Kidney epithelial cell (primary cell): ENCODE measurements at regions not wholly inside any gene's neighbourhood (a gene's known extent, or its start where the extent isn't known, plus 50 kb on each side); places are given as distances from the start of the nearest gene placed in this dataset.

Source experiments
- DNase-seq: peaks from one replicate; pipeline ENCODE4 v3.0.0-alpha.2; 2010; ENCODE audit warnings: low read depth
- H3K27me3 ChIP-seq: 2 replicates; pipeline ENCODE4 v1.6.0; 2011; ENCODE audit warnings: low read length; ENCODE audit not compliant: control insufficient read depth, insufficient read depth
- H3K36me3 ChIP-seq: 2 replicates; pipeline ENCODE4 v1.5.1; 2011; ENCODE audit warnings: low read length; ENCODE audit not compliant: control insufficient read depth, insufficient read depth
- H3K4me3 ChIP-seq: 2 replicates; pipeline ENCODE4 v1.5.1; 2011; ENCODE audit warnings: low read depth, mild to moderate bottlenecking, control low read depth, low read length
- TF ChIP-seq, protein P1 (sequence below): IDR thresholded peaks from 2 replicates; pipeline ENCODE4 v1.5.1; 2011; ENCODE audit warnings: mild to moderate bottlenecking, moderate library complexity, low read length, control low read depth, inconsistent platforms; ENCODE audit not compliant: insufficient read depth, poor library complexity, severe bottlenecking

- no peak overlapping the region for H3K4me3 ChIP-seq
- H3K36me3 ChIP-seq: no peaks in the 10 kb centered on the region
- DNase-seq: no peak
- TF ChIP-seq, protein P1, sequence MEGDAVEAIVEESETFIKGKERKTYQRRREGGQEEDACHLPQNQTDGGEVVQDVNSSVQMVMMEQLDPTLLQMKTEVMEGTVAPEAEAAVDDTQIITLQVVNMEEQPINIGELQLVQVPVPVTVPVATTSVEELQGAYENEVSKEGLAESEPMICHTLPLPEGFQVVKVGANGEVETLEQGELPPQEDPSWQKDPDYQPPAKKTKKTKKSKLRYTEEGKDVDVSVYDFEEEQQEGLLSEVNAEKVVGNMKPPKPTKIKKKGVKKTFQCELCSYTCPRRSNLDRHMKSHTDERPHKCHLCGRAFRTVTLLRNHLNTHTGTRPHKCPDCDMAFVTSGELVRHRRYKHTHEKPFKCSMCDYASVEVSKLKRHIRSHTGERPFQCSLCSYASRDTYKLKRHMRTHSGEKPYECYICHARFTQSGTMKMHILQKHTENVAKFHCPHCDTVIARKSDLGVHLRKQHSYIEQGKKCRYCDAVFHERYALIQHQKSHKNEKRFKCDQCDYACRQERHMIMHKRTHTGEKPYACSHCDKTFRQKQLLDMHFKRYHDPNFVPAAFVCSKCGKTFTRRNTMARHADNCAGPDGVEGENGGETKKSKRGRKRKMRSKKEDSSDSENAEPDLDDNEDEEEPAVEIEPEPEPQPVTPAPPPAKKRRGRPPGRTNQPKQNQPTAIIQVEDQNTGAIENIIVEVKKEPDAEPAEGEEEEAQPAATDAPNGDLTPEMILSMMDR: no peak
- H3K27me3 ChIP-seq: no peaks in the 10 kb centered on the region
Observed at GRCh38 chr2:129188451-129188850, 791.0 kb upstream of the RAB6C start.

DNA sequence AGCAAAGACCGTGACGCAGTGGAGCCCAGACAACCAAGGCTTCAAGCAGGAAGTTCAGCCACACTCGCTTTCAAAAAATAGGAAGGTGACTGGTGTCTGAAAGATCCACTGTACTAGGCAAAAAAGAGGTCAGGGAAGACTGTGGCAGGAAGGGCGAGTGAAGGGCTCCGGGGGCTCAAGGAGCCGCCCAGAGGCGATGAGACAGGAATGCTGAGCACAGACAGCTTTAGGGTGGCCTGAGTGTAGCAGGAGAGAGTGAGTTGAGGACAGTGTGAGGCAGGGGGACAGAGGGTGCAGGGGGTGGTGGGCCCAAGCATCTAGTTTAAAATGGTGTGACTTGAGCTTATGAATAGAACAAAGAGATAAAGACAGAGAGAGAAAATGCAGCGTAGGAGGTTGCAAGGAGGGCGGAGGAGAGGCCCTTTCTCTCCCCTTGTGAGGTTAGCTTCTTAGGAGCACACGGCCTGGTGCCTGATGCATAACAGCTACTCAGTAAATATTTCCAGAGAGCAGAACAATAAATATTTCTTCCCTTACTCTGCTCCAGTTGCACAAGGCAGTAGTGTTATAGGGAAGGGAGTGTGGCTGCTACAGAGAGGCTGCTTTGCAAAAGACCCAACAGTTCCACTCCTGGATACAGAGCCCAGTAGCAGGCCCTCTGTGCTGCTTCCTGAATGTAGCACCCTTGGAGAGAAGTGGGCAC lies 789.7 kb upstream of the RAB6C start:
- TF ChIP-seq, protein P1: no peak
- DNase-seq: no peak
- no peaks in the 10 kb centered on the region for H3K36me3 ChIP-seq
- no peak overlapping the region for H3K4me3 ChIP-seq
- H3K27me3 ChIP-seq: no peaks in the 10 kb centered on the region

DNA sequence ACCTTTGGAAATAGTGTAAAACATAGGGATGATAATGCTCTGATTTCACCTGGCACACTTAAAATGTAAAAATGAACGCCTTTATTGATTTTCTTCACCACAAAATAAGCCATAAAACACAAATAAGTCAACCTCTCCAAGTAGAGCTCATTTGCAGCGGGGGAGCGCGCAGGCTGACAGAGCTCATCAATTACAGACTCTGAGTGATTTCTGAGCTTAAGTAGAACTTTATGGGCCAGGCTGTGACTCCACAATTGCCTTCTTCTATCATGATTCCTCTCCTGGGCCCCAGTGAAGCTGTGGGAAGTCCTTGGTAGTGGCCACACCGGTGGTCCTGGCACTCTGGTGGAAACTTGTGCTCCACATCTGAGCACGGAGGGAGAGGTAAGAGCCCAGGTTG lies 789.0 kb upstream of the RAB6C start:
- Histone ChIP-seq H3K36me3 (no peaks in the 10 kb centered on the region), H3K4me3 (no peak overlapping the region), H3K27me3 (no peaks in the 10 kb centered on the region)
- DNase-seq: no peak
- TF ChIP-seq, protein P1: no peak

- peak; percentile 9 for DNase-seq
- Histone ChIP-seq H3K27me3 (no peaks in the 10 kb centered on the region), H3K36me3 (no peaks in the 10 kb centered on the region), H3K4me3 (no peak overlapping the region)
- TF ChIP-seq, protein P1: no peak
Observed at GRCh38 chr2:129191530-129191929, 787.9 kb upstream of the RAB6C start.

- DNase-seq: no peak
- TF ChIP-seq, protein P1: no peak
- H3K36me3 ChIP-seq: no peaks in the 10 kb centered on the region
- no peaks in the 10 kb centered on the region for H3K27me3 ChIP-seq
- no peak overlapping the region for H3K4me3 ChIP-seq
Observed at GRCh38 chr2:129192117-129192516, 787.3 kb upstream of the RAB6C start.

- no peak for DNase-seq
- no peaks in the 10 kb centered on the region for H3K36me3 ChIP-seq
- no peaks in the 10 kb centered on the region for H3K27me3 ChIP-seq
- TF ChIP-seq, protein P1: no peak
- H3K4me3 ChIP-seq: no peak overlapping the region
Observed at GRCh38 chr2:129192841-129193253, 786.6 kb upstream of the RAB6C start.
